Ovary (tissue), 7 donors: ENCODE measurements at regions not wholly inside any gene's neighbourhood (a gene's known extent, or its start where the extent isn't known, plus 50 kb on each side); places are given as distances from the start of the nearest gene placed in this dataset.

Experiments used
- DNase-seq, 5 donors: peaks; one replicate each; pipeline ENCODE4 v3.0.0-alpha.2; 2019 to 2020
- H3K27ac ChIP-seq, 2 donors: fragments of 200-600 bp; one replicate each; pipeline versions ENCODE4 v1.5.1 to v1.8.0; 2019 to 2022
- H3K27me3 ChIP-seq: fragments of 200-600 bp; one replicate; pipeline ENCODE4 v1.8.0; 2022
- H3K36me3 ChIP-seq: fragments of 200-600 bp; sonication (generic); one replicate; pipeline ENCODE4 v1.5.1; 2019
- H3K4me1 ChIP-seq: one replicate; pipeline ENCODE4 v1.8.1; 2013; ENCODE audit warnings: mild to moderate bottlenecking, moderate library complexity; ENCODE audit not compliant: insufficient read depth
- H3K4me3 ChIP-seq: fragments of 200-600 bp; sonication (generic); one replicate; pipeline ENCODE4 v1.5.1; 2017
- H3K9me3 ChIP-seq, 2 donors: fragments of 200-600 bp in 1 of 2; sonication (generic) in 1 of 2; one replicate each; pipeline versions ENCODE4 v1.5.1 to v1.8.1; 2013 to 2019; ENCODE audit warnings: mild to moderate bottlenecking in 1 of 2, moderate library complexity in 1 of 2
- EP300 ChIP-seq: sonication (generic); formaldehyde crosslinking; IDR thresholded peaks from one replicate; pipeline ENCODE4 v1.6.1; 2017; ENCODE audit warnings: antibody characterized with exemption
- POLR2A ChIP-seq: fragments of 450-650 bp; IDR thresholded peaks from one replicate; pipeline ENCODE4 v1.6.1; 2017; ENCODE audit warnings: antibody characterized with exemption, mild to moderate bottlenecking, moderate library complexity
- WGBS, 3 donors: extraction: QIAGEN DNeasy Blood & Tissue Kit in 1 of 3; methylation state at CpG; one replicate each; pipeline versions ENCODE4 v1.1.5 to v1.1.7; 2013 to 2017; 5-methylcytosine and 5-hydroxymethylcytosine counted together
- intact Hi-C, 4 donors: fragments of 100-400 bp; cut with DNase I; formaldehyde crosslinking; loops; one replicate each; pipeline versions ENCODE4 v1.11.0 to v1.15.1; 2022 to 2023
- TF ChIP-seq, protein P1 (sequence below), 3 donors: fragments of 450-650 bp in 2 of 3; fragments of 200-600 bp in 1 of 3; IDR thresholded peaks; one replicate each; pipeline versions ENCODE4 v1.5.1 to v1.8.0; 2016 to 2022; ENCODE audit warnings: antibody characterized with exemption in 3 of 3, mild to moderate bottlenecking in 1 of 3
- donor health status: DM: no; HTN: no; CAD: no; lungs with moderate emphysema.
- donor health status: DM: no; HTN: no; CAD: no.
- donor health status: Bipolar disorder and iron deficiency.
- donor health status: DM: no; HTN: no; CAD: no.
- donor health status: DM: yes; HTN: yes; CAD: no.

DNA sequence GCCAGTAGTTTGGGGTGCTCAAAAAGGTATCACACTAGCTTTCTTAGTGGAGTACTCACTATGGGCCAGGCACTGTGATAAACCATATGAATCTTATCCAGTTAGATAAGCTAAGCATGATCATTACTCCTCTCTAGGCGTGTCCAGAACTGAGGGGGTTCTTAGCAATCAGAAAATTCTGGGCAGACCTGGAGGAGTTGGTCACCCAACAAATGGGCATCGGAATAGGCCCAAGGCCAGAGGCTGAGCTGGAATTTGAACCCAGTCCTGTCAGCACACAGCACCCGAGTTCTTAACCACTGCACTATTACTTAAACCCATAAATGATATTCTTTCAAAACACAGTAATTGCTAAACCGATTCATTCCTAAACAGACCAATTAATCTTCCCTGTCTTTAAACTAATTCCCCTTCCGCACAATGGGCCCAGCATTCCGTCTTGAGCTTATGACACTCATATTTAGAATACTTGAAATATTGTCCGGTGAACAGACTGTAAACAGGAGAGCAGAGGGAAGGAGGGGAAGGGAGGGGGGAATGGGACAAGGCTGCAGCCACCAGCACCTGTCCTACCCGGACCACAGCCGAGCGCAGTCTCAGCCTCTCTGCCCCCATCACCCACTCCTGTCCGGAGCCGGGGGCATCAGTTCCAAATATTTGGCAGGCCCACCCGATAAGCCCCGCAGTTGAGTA lies 113.0 kb upstream of the GADD45A start:
- TF ChIP-seq POLR2A (no peak), EP300 (no peak)
- TF ChIP-seq, protein P1, sequence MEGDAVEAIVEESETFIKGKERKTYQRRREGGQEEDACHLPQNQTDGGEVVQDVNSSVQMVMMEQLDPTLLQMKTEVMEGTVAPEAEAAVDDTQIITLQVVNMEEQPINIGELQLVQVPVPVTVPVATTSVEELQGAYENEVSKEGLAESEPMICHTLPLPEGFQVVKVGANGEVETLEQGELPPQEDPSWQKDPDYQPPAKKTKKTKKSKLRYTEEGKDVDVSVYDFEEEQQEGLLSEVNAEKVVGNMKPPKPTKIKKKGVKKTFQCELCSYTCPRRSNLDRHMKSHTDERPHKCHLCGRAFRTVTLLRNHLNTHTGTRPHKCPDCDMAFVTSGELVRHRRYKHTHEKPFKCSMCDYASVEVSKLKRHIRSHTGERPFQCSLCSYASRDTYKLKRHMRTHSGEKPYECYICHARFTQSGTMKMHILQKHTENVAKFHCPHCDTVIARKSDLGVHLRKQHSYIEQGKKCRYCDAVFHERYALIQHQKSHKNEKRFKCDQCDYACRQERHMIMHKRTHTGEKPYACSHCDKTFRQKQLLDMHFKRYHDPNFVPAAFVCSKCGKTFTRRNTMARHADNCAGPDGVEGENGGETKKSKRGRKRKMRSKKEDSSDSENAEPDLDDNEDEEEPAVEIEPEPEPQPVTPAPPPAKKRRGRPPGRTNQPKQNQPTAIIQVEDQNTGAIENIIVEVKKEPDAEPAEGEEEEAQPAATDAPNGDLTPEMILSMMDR (IDR thresholded peaks at IDR 0.05), result no peak
- Histone ChIP-seq H3K9me3 (no peaks in the 10 kb centered on the region), H3K4me1 (peaks cover 6% of the 10 kb centered on the region), H3K27ac (no peak overlapping the region), H3K27me3 (no peaks in the 10 kb centered on the region), H3K4me3 (no peak overlapping the region), H3K36me3 (no peaks in the 10 kb centered on the region)
- no peak for DNase-seq
- intact Hi-C loops, result no loop called here
- 63 to 77% (median 70%) methylated on average over 14 of the region's 14 CpGs for WGBS, 3 donors

DNA sequence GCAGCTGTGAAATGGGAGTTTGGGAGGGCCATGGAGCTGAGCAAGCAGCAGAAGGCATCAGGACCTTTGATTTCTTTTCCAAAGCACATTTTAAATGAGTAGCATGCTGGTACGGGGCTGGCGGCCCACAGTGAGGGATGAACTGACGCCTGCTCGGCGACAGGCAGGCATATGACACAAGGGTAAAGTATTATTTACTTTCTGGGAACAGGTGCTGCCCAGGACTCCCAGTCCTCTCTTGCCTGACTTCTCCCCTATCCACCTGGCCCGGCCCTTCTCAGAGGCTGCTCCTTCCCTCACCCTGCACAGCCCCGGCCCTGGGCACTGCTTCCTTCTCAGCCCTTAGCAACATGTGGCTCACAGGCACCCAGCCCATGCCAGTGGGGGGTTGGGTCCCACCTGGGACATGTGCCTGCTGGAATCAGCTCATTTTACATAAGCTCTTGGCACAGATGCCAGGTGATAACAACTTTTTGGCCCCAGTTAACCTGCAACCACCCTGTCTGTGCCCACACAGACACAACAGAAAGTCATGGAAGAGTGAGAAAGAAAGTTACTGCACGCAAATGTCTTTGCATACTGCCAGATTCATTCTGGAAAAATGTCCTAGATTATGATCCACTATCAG lies 112.3 kb upstream of the GADD45A start:
- WGBS, 3 donors, result 75 to 90% (median 90%) methylated on average over 8 of the region's 8 CpGs
- TF ChIP-seq, protein P1 (IDR thresholded peaks at IDR 0.05), result no peak
- TF ChIP-seq POLR2A, result no peak
- no peak for TF ChIP-seq EP300
- intact Hi-C loops, result no loop called here
- H3K27ac ChIP-seq, result no peak overlapping the region
- no peaks in the 10 kb centered on the region for H3K36me3 ChIP-seq
- DNase-seq, result no peak
- H3K4me1 ChIP-seq, result peaks cover 6% of the 10 kb centered on the region
- H3K27me3 ChIP-seq, result no peaks in the 10 kb centered on the region
- no peak overlapping the region for H3K4me3 ChIP-seq
- no peaks in the 10 kb centered on the region for H3K9me3 ChIP-seq

DNA sequence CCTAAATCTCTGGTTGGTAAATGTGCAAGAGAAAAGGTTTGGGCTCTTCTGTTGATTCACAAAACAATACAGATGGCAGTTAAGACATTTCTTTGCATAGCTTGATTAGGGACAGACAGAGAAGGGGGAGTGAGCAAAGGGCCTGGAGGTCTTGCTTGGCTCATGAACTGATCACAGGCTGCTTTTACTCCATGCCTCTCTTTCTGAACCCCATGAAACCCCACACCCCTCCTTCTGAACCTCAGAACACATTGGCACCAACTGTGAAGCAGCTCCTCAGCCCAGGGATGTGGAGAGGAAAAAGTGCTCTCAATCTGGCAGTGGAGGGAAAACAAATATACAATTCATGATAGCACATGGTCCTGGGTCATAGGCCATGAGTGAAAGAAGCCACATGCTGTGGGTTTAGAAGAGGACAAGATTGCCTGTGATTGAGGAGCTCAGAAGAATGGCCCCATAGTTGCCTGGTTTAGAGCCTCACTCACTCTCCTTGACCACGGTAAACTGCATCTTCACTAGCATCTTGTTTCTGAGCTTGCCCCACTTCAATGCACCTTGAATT lies 111.6 kb upstream of the GADD45A start:
- TF ChIP-seq EP300 (no peak), POLR2A (no peak)
- TF ChIP-seq, protein P1 (IDR thresholded peaks at IDR 0.05), result no peak
- Histone ChIP-seq H3K27me3 (no peaks in the 10 kb centered on the region), H3K36me3 (no peaks in the 10 kb centered on the region), H3K4me3 (no peak overlapping the region), H3K4me1 (peaks cover 6% of the 10 kb centered on the region), H3K27ac (no peak overlapping the region), H3K9me3 (no peaks in the 10 kb centered on the region)
- DNase-seq, result no peak
- 88 to 96% (median 96%) methylated on average over 1 of the region's 1 CpG for WGBS, 3 donors
- intact Hi-C loops, result no loop called here

DNA sequence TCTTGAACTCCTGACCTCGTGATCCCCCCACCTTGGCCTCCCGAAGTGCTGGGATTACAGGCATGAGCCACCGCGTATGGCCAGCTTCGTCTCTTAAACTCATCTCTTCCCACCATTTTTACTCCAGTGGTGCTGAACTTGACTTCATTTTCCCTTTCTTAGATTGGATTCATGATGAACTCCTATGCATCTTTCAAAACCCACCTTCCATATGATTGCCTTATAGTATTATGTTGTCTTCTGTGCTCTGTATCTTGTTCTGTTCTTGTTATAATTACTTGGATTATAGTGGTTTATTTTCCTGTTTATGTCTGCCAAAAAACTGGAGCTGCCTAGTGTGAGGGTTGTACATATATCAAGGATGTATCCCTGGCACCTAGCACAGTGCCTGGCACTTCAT lies 110.8 kb upstream of the GADD45A start:
- Histone ChIP-seq H3K4me3 (no peak overlapping the region), H3K9me3 (no peaks in the 10 kb centered on the region), H3K4me1 (peaks cover 9% of the 10 kb centered on the region), H3K36me3 (no peaks in the 10 kb centered on the region), H3K27ac (no peak overlapping the region), H3K27me3 (no peaks in the 10 kb centered on the region)
- intact Hi-C loops, result no loop called here
- WGBS, 3 donors, result 94 to 97% (median 96%) methylated on average over 5 of the region's 5 CpGs
- TF ChIP-seq EP300 (no peak), POLR2A (no peak)
- TF ChIP-seq, protein P1 (IDR thresholded peaks at IDR 0.05), result no peak
- no peak for DNase-seq
